ENCODE measurements at regions not wholly inside any gene's neighbourhood (a gene's known extent, or its start where the extent isn't known, plus 50 kb on each side); places are given as distances from the start of the nearest gene placed in this dataset.

- no peak for TF ChIP-seq USF1 (IDR thresholded peaks at IDR 0.05)
- TF ChIP-seq EGR1 (IDR thresholded peaks at IDR 0.05), result no peak
- no peak for TF ChIP-seq TEAD4 (IDR thresholded peaks at IDR 0.05)
- no peak for TF ChIP-seq RAD21 (IDR thresholded peaks at IDR 0.05; ENCODE audit: low read depth)
- no peak for TF ChIP-seq REST (IDR thresholded peaks at IDR 0.05; ENCODE audit: low read depth)
- no peak for TF ChIP-seq TCF12 (IDR thresholded peaks at IDR 0.05; ENCODE audit: low read depth)
- no peak for TF ChIP-seq FOXM1 (IDR thresholded peaks at IDR 0.05; ENCODE audit: borderline replicate concordance, low read depth)
- no peak for TF ChIP-seq NFIC (IDR thresholded peaks at IDR 0.05)
- no peak for TF ChIP-seq CEBPB (IDR thresholded peaks at IDR 0.05)
- no peak for TF ChIP-seq CREB1 (IDR thresholded peaks at IDR 0.05; ENCODE audit: low read depth)
- no peak for TF ChIP-seq TAF1 (IDR thresholded peaks at IDR 0.05; ENCODE audit: low read depth)
- no peak for TF ChIP-seq MAX (IDR thresholded peaks at IDR 0.05)
- TF ChIP-seq YY1 (IDR thresholded peaks at IDR 0.05; ENCODE audit: low read depth), result no peak
Measured at GRCh38 chr21:19228226-19228625, 824.6 kb upstream of the TMPRSS15 start.

- TF ChIP-seq EP300 (IDR thresholded peaks at IDR 0.05; ENCODE audit: borderline replicate concordance) (no peak), RAD21 (IDR thresholded peaks at IDR 0.05; ENCODE audit: low read depth) (no peak), FOXM1 (IDR thresholded peaks at IDR 0.05; ENCODE audit: borderline replicate concordance, low read depth) (no peak), EGR1 (IDR thresholded peaks at IDR 0.05) (no peak), USF1 (IDR thresholded peaks at IDR 0.05) (no peak), CREB1 (IDR thresholded peaks at IDR 0.05; ENCODE audit: low read depth) (no peak), REST (IDR thresholded peaks at IDR 0.05; ENCODE audit: low read depth) (no peak), YY1 (IDR thresholded peaks at IDR 0.05; ENCODE audit: low read depth) (no peak), ZBTB7A (IDR thresholded peaks at IDR 0.05; ENCODE audit: low read depth) (no peak), TAF1 (IDR thresholded peaks at IDR 0.05; ENCODE audit: low read depth) (no peak), TEAD4 (IDR thresholded peaks at IDR 0.05) (no peak), MAX (IDR thresholded peaks at IDR 0.05) (no peak), TCF12 (IDR thresholded peaks at IDR 0.05; ENCODE audit: low read depth) (no peak), CEBPB (IDR thresholded peaks at IDR 0.05) (no peak), NFIC (IDR thresholded peaks at IDR 0.05) (no peak)
Measured at GRCh38 chr21:19236209-19236608, 832.6 kb upstream of the TMPRSS15 start.

DNA sequence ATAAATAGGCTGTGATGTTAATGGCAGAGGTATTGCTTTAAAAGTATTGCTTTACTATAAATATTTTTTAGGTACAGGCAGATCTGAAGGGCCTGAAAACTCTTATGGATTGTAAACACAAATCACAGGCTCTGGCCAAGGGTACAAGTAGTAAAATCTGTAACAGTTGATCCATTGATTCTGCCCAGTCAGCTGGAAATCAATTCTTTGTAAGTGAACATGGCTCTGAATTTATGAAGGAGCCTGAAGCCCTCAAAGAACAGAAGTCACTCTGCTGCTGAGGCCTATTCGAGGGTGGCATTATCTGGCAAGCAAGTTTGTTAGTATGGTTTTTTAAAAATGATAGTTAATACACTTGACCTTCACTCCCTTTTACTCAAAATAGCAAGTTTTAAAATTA lies 834.0 kb upstream of the TMPRSS15 start:
- no peak for TF ChIP-seq TEAD4 (IDR thresholded peaks at IDR 0.05)

DNA sequence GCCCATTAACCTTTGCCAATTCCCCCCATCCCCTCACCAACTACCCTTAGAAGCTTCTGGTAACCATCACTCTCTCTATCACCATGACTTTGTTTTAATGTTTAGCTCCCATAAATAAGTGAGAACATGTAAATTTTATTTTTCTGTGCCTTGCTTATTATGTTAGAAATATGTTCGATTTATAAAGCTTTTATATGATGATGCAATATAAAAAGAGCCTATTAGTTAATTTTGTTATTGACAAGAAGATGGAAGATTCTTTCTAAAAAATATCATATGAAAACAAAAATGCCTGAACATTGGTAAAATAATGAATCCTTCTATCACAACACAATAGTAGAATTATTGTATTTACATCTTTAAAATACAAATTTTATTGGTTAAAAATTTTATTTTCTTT lies 836.1 kb upstream of the TMPRSS15 start:
- TF ChIP-seq ZBTB7A (IDR thresholded peaks at IDR 0.05; ENCODE audit: low read depth) (no peak), TCF12 (IDR thresholded peaks at IDR 0.05; ENCODE audit: low read depth) (no peak), USF1 (IDR thresholded peaks at IDR 0.05) (no peak), EGR1 (IDR thresholded peaks at IDR 0.05) (no peak), RAD21 (IDR thresholded peaks at IDR 0.05; ENCODE audit: low read depth) (no peak), YY1 (IDR thresholded peaks at IDR 0.05; ENCODE audit: low read depth) (no peak), TEAD4 (IDR thresholded peaks at IDR 0.05) (no peak), REST (IDR thresholded peaks at IDR 0.05; ENCODE audit: low read depth) (no peak), FOXM1 (IDR thresholded peaks at IDR 0.05; ENCODE audit: borderline replicate concordance, low read depth) (no peak), CREB1 (IDR thresholded peaks at IDR 0.05; ENCODE audit: low read depth) (no peak), MAX (IDR thresholded peaks at IDR 0.05) (no peak), EP300 (IDR thresholded peaks at IDR 0.05; ENCODE audit: borderline replicate concordance) (no peak), NFIC (IDR thresholded peaks at IDR 0.05) (no peak), TAF1 (IDR thresholded peaks at IDR 0.05; ENCODE audit: low read depth) (no peak), CEBPB (IDR thresholded peaks at IDR 0.05) (no peak)
